Activated T-cell treated with anti-CD3 and anti-CD28 coated beads, Interleukin-2, amount 50 U/mL, for 4 hours (primary cell): ENCODE measurements at regions not wholly inside any gene's neighbourhood (a gene's known extent, or its start where the extent isn't known, plus 50 kb on each side); places are given as distances from the start of the nearest gene placed in this dataset.

Experiments used
- ATAC-seq, 2 donors: fragments of 200-7000 bp; cut with Tn5 transposase; one replicate each; pipeline ENCODE4 v1.10.0; 2021
- DNase-seq: peaks from one replicate; pipeline ENCODE4 v3.0.0-alpha.2; 2020
- H3K27me3 Mint-ChIP-seq: one replicate; pipeline ENCODE4 v1.8.0; 2021; ENCODE audit warnings: low read depth, mixed read lengths
- H3K36me3 Mint-ChIP-seq: one replicate; pipeline ENCODE4 v1.8.0; 2022; ENCODE audit warnings: mixed read lengths; ENCODE audit not compliant: insufficient read depth
- H3K4me1 Mint-ChIP-seq: one replicate; pipeline ENCODE4 v1.8.0; 2021; ENCODE audit warnings: low read depth, mixed read lengths
- H3K4me3 Mint-ChIP-seq: one replicate; pipeline ENCODE4 v1.8.0; 2021; ENCODE audit warnings: mild to moderate bottlenecking, moderate library complexity, mixed read lengths
- H3K9me3 Mint-ChIP-seq: one replicate; pipeline ENCODE4 v1.8.0; 2021; ENCODE audit warnings: mixed read lengths

DNA sequence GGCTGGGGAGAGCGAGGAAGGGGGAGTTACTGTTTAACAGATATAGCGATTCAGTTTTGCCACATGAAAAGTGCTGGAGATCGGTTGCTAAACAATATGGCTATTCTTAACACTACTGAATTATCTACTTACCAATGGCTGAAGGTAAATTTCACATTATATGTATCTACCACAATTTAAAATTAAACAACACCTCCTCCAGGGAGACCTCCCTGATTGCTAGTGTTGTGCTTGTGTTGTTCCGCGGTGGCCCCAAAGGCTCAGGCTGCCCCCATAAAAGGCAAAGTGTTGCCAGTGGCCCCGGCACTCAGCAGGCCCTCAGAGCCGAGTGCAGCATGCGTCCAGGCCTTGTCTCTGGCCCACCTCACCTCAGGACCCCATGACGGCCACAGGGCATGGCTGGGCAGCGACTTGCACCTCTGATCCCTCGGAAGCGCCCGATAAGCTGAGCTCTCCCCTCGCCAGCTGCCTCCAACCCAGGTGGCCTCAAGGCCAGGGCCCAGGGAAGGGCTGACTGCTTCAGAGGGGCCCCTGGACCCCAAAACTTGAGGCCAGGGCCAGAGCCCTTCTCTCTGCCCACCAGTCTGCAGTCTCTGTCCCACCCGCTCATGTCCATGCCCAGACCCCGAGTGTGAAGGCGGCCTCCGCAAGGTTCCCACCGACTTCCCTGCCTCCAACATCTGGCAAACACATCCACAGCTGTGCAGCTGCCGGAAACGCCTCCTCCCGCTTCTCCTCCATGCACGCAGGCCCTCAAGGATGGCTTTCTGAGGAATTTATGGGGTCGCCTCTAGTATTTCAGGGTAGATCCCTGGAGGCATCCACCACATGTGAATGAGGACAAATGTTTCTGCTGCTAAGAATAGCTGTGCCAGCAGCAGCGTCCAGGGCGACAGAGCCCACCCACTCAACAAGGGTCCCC, 60.0 kb downstream of the NCOR2 start:
- no peak for ATAC-seq
- peaks cover 24% of the 10 kb centered on the region for H3K4me1 Mint-ChIP-seq
- H3K4me3 Mint-ChIP-seq: no peak overlapping the region
- peaks cover 5% of the 10 kb centered on the region for H3K36me3 Mint-ChIP-seq
- H3K9me3 Mint-ChIP-seq: no peaks in the 10 kb centered on the region
- no peaks in the 10 kb centered on the region for H3K27me3 Mint-ChIP-seq
- DNase-seq: no peak

DNA sequence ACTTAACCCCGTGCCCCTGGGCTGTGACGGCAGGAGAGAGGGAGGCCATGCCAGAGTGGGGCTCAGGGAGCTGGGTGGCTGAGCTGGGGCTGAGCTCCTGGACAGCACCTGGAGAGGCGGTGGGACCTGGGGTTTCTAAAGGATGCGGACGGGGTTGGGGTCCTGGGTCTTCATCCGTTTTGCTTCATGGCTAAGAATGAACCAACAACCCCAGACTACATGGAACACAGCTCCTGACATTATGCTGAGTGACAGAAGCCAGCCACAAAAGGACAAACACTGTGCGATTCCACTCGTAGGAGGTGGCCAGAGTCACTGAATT, 60.6 kb downstream of the NCOR2 start:
- H3K27me3 Mint-ChIP-seq: no peaks in the 10 kb centered on the region
- ATAC-seq (no peak), DNase-seq (no peak)
- peaks cover 28% of the 10 kb centered on the region for H3K4me1 Mint-ChIP-seq
- no peak overlapping the region for H3K4me3 Mint-ChIP-seq
- no peaks in the 10 kb centered on the region for H3K9me3 Mint-ChIP-seq
- H3K36me3 Mint-ChIP-seq: peaks cover 5% of the 10 kb centered on the region

DNA sequence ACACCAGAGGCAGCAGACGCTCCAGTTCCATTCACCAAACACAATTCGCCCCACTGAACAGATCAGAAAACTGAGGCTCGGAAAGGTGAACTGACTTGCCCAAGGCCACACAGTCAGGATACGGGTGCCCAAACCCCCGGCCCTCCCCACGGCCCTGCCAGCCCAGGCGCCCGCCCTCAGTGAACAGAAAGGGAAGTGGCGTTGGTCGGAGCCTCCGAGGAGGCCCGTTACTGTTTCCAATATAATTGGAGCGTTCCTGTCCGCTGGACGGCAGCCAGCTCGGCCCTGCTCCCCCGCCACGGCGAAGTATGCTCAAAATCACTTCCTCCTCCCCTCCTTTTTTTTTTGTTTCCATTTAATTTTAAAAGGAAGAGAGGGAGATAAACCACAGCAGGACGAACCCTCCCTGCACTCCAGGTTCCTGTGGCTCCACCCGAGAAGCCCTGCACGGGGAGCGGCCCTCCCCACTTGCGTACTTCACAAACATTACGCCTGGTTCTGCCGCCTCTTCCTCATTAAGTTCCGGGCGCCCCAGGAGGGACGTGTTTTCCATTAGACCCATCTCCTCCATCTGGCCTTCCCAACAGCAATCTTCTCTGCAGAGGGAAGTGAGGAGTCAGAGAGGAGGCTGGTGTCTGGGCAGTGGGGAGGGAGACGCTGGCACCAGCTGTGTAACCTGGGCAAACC, 61.1 kb downstream of the NCOR2 start:
- H3K4me3 Mint-ChIP-seq: no peak overlapping the region
- no peaks in the 10 kb centered on the region for H3K27me3 Mint-ChIP-seq
- DNase-seq (no peak), ATAC-seq (no peak)
- peaks cover 31% of the 10 kb centered on the region for H3K4me1 Mint-ChIP-seq
- H3K36me3 Mint-ChIP-seq: peaks cover 5% of the 10 kb centered on the region
- no peaks in the 10 kb centered on the region for H3K9me3 Mint-ChIP-seq

DNA sequence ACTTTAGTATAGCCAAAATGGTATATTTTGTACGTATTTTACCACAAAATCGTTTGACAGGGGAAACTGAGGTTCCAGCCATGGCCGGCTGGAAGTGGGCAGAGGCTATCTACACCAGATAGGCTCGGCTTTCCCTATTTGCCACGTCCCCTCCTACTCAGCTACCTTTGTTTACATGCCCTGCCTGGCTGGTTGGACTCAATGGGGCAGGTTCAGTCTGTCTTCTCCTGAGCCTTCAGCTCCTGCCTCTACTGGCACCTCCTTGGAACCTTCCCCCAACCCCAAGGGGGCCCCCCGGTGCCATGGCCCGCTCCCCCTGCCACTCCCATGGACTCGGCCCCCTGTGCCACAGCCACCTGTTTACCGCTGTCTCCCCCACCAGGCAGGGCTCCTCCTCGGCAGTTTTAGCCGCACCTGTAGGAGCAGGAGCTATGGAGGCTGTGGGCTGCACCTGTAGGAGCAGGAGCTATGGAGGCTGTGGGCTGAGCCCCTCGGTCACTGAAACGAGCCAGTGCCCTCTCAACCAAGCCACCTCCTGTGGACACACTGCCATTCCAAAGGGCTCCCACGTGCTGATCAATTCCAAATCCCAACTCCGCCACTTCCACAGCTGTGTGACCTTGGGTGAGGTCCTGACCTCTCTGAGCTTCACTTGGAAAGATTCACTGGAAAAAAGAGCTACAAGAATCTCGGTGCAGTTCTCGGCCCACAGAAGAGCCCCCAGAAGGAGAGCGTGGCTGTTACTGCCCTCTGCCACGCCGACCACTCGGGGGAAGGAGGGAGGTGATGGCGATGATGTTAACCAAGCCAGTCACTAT, 62.2 kb downstream of the NCOR2 start:
- Mint-ChIP-seq H3K36me3 (peaks cover 5% of the 10 kb centered on the region), H3K9me3 (no peaks in the 10 kb centered on the region), H3K4me3 (no peak overlapping the region), H3K27me3 (no peaks in the 10 kb centered on the region), H3K4me1 (peaks cover 31% of the 10 kb centered on the region)
- DNase-seq (no peak), ATAC-seq (no peak)

DNA sequence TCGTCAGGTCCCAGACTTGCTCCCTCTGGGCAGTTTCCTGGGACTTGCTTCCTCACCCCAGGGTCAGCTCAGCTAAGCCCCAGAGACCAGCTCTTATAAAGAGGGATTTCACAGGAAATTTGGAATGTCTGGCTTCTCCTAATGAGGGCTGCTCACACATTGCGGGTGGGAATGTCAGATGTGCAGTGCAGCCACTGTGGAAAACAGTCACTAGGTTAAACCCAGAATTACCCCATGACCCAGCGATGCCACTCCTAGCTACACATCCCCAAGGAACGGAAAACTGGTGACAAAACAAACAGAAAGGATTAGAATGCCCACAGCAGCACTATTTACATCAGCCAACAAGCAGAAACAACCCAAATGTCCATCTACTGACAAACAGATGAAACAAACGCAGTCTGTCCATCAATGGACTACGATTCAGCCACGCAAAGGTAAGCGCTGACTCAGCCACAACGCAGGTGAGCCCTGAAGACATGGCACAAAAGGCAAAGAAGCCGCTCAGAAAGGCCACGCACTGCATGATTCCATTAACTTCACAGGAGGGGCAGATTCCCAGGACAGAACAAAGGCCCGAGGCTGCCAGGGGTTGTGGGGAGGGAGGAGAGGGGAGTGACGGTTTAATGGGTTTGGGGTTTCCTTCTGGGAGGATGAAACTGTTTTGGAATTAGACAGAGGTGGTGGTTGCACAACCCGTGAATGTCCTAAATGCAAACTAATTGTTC, 63.0 kb downstream of the NCOR2 start:
- DNase-seq (no peak), ATAC-seq (no peak)
- peaks cover 6% of the 10 kb centered on the region for H3K36me3 Mint-ChIP-seq
- H3K9me3 Mint-ChIP-seq: no peaks in the 10 kb centered on the region
- H3K27me3 Mint-ChIP-seq: no peaks in the 10 kb centered on the region
- H3K4me1 Mint-ChIP-seq: peaks cover 31% of the 10 kb centered on the region
- H3K4me3 Mint-ChIP-seq: no peak overlapping the region

DNA sequence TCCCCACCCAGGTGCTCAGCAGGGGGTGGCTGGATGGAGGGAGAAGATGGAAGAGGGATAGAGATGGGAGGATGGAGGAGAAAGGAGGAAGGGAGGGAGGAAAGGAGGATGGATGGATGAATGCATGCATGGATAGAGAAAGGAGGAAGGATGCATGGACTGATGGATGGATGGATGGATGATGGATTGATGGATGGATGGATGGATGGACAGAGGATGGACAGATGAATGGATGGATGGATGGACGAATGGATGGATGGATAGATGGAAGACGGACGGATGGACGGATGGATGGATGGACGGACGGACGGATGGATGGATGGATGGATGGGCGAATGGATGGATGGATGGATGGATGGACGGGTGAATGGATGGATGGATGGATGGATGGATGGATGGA, 64.1 kb downstream of the NCOR2 start:
- DNase-seq (no peak), ATAC-seq (no peak)
- Mint-ChIP-seq H3K27me3 (no peaks in the 10 kb centered on the region), H3K36me3 (peaks cover 6% of the 10 kb centered on the region), H3K4me3 (no peak overlapping the region), H3K9me3 (no peaks in the 10 kb centered on the region), H3K4me1 (peaks cover 38% of the 10 kb centered on the region)

DNA sequence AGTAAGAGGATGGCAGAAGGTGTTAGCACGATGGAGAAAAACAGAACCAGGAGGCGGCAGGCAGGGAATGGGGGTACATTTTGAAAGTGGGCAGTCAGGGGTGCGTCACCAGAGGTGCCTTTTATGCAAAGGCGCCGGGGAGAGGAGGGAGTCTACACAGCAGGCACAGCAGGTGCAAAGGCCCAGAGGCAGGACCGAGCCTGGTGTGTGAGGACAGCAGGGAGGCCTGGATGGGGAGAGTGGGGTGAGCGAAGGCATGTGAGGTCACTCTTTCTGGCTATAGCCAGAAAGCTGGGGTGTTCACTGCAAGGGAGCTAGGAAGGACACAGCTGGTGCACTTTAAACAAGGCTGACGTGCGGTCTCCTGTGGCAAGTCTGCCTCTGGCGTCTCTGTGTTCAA, 65.0 kb downstream of the NCOR2 start:
- H3K27me3 Mint-ChIP-seq: no peaks in the 10 kb centered on the region
- no peak for ATAC-seq
- H3K9me3 Mint-ChIP-seq: no peaks in the 10 kb centered on the region
- H3K36me3 Mint-ChIP-seq: peaks cover 6% of the 10 kb centered on the region
- peak overlapping the region; percentile 8 for H3K4me3 Mint-ChIP-seq
- H3K4me1 Mint-ChIP-seq: peaks cover 34% of the 10 kb centered on the region
- DNase-seq: no peak

DNA sequence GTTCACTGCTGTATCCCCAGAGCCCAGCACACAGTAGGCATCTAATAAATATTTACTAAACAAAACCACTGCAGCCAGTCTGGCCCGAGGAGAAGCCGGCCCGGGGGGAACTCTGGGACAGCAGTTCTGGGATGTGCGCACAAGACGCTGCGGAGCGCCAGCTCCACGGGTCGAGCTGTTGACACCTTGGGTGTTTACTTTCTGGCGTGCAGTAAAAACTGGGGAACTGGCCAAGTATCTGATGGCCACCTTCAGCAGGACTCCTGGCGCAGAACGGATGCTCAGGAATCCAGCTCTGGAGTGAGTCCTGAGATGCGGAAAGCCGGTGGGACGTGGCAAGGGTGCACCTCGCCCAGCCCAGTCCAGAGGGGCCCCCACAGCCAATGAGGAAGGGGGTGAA, 65.6 kb downstream of the NCOR2 start:
- no peak for ATAC-seq
- H3K9me3 Mint-ChIP-seq: no peaks in the 10 kb centered on the region
- H3K4me3 Mint-ChIP-seq: no peak overlapping the region
- H3K27me3 Mint-ChIP-seq: no peaks in the 10 kb centered on the region
- H3K36me3 Mint-ChIP-seq: peaks cover 6% of the 10 kb centered on the region
- H3K4me1 Mint-ChIP-seq: peaks cover 36% of the 10 kb centered on the region
- DNase-seq: no peak

DNA sequence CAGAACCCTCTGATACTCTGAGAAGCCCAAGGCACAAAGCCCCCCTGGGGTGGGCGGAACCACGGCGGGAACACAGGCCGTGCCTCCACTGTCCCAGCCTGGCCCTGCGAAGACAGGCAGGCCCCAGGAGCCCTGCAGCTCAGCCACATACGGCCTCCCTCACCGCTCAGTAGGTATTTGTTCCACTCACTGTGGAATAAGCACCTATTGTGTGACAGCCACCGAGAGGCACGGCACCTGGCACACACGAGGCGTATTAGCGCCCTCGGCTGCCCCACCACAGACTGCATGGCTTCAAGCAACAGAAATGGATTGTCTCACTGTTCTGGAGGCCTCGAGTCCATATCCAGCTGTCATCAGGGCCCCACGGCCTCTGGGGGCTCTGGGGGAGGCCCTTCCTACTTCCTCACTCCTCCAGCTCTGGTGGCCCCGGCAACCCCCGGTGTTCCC, 66.3 kb downstream of the NCOR2 start:
- peaks cover 35% of the 10 kb centered on the region for H3K4me1 Mint-ChIP-seq
- H3K27me3 Mint-ChIP-seq: no peaks in the 10 kb centered on the region
- no peak for ATAC-seq
- no peak for DNase-seq
- H3K4me3 Mint-ChIP-seq: no peak overlapping the region
- H3K36me3 Mint-ChIP-seq: peaks cover 6% of the 10 kb centered on the region
- H3K9me3 Mint-ChIP-seq: no peaks in the 10 kb centered on the region

DNA sequence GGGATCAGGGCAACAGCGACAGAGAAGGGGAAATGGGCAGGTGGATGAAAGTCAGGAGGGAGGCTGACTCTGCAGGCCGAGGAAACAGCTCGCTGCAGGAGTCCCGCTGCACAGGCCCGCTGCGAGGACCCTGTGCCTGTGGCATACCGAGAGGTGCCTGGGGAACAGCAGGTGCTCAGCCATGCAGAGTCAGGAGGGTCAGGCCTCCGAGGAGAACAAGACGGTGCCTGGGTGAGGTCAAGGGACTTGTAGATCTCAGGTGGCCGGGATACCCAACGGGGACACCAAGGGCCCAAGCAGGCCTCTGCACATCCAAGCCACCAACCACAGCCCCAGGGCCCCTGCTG, 67.5 kb downstream of the NCOR2 start:
- Mint-ChIP-seq H3K4me1 (peaks cover 40% of the 10 kb centered on the region), H3K9me3 (no peaks in the 10 kb centered on the region), H3K27me3 (no peaks in the 10 kb centered on the region), H3K36me3 (peaks cover 6% of the 10 kb centered on the region), H3K4me3 (no peak overlapping the region)
- no peak for ATAC-seq
- DNase-seq: no peak

DNA sequence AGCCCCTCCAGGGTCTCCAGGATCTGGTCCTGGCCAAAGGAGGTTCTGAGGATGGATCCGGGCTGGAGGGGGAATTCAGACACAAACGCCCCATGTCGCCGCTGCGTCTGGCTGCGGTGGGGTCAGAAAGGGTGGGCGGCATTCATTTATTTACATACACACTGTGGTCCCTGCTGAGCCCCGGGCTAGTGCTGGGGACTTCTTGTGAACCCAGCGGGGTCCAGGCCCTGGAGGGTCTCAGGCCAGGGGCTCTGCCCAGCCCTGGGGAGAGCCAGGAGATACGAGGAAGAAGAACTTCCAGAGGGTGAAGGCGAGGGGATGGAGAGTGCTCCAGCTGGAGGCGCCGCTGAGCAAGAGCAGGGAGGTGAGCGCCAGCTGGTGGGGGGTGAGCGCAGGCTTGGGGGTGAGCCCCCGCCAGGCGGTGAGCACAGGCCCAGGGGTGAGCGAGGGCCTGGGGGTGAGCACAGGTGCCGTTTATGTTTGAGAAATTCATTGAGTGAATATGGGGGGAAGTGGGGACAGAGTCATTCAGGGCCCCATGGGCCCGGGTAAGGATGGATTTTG, 68.1 kb downstream of the NCOR2 start:
- Mint-ChIP-seq H3K4me1 (peaks cover 46% of the 10 kb centered on the region), H3K4me3 (no peak overlapping the region), H3K9me3 (no peaks in the 10 kb centered on the region), H3K27me3 (no peaks in the 10 kb centered on the region), H3K36me3 (peaks cover 6% of the 10 kb centered on the region)
- no peak for DNase-seq
- ATAC-seq: no peak

DNA sequence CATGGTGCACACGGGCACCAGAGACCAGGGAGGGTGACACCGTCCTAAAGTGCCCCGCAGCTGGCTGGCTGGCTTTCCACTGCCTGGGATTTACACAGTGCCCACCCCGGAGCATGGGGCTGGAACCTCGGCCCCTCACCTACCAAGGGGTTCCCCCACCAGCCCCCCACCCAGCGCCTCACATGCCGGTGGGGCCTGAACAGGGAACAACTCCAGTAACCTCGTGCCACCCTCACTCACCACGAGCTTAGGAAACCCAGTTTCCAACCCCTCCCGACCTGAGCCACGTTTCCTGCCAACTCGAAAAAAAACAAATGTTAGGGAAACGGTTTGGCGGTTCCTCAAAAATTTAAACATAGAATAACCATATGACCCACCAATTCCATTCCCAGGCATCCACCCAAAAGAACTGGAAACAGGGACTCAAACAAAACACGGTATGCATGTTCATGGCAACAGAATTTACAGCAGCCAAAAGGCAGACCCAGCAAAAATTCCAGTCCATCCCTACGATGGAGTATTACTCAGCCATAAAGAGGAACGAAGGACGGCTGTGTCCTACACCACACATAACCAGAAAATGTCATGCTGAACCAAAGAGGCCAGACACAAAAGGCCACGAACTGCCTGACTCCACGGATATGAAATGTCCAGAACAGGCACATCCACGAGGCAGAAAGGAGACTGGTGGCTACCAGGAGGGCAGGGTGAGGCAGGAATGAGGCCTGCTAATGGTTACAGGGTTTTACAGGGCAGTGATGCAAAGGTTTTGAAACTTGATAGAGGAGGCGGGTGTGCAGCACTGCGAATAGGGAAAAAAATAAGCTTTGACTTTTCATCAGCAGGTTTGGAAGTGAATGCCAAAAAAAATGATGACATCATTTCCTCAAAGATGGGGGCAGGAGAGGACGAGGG, 68.9 kb downstream of the NCOR2 start:
- H3K4me3 Mint-ChIP-seq: no peak overlapping the region
- DNase-seq: no peak
- H3K9me3 Mint-ChIP-seq: no peaks in the 10 kb centered on the region
- H3K27me3 Mint-ChIP-seq: no peaks in the 10 kb centered on the region
- H3K4me1 Mint-ChIP-seq: peaks cover 53% of the 10 kb centered on the region
- ATAC-seq: no peak
- H3K36me3 Mint-ChIP-seq: peaks cover 9% of the 10 kb centered on the region

DNA sequence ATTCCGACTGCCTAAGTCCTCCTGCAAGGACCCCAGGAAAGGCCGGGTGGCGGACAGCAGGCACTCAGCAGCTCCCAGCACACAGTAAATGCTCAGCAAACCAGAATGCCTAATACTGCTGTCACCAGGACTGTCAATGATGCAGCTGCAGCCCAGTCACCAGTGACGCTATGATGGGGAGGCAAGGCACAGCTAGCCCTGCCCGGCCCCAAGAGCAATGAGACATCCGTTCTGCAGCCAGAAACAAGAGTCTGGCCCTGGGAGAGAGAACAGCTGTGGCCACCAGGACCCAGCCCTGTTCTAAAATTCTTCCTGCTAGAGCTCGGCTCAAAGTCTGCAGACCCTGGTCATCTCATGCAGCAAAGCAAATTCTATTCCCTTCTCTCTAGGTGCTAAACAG, 69.8 kb downstream of the NCOR2 start:
- H3K4me3 Mint-ChIP-seq: no peak overlapping the region
- peaks cover 57% of the 10 kb centered on the region for H3K4me1 Mint-ChIP-seq
- ATAC-seq (no peak), DNase-seq (no peak)
- no peaks in the 10 kb centered on the region for H3K27me3 Mint-ChIP-seq
- no peaks in the 10 kb centered on the region for H3K9me3 Mint-ChIP-seq
- H3K36me3 Mint-ChIP-seq: peaks cover 10% of the 10 kb centered on the region
